ENCODE measurements at regions not wholly inside any gene's neighbourhood (a gene's known extent, or its start where the extent isn't known, plus 50 kb on each side); places are given as distances from the start of the nearest gene placed in this dataset.

- H3K36me3 ChIP-seq (ENCODE audit: control insufficient read depth, insufficient read depth, low read length), result no peaks in the 10 kb centered on the region
- TF ChIP-seq CTCF (IDR thresholded peaks at IDR 0.05), result no peak
- no peak overlapping the region for H2AFZ ChIP-seq
- H3K79me2 ChIP-seq, result no peaks in the 10 kb centered on the region
- H3K9me3 ChIP-seq (ENCODE audit: control insufficient read depth, low read length), result no peaks in the 10 kb centered on the region
- no peak overlapping the region for H3K4me3 ChIP-seq (ENCODE audit: low read depth, low read length)
- H3K4me1 ChIP-seq, result no peaks in the 10 kb centered on the region
- H3K27me3 ChIP-seq (ENCODE audit: control insufficient read depth, insufficient read depth, low read length), result no peaks in the 10 kb centered on the region
- H3K4me2 ChIP-seq (ENCODE audit: low read length), result no peak overlapping the region
- H3K9ac ChIP-seq, result no peak overlapping the region
- no peak overlapping the region for H3K27ac ChIP-seq
Observed at GRCh38 chr10:120997313-120997712, 146.2 kb downstream of the WDR11 start.

- peaks cover 3% of the 10 kb centered on the region for H3K4me1 ChIP-seq
- no peak overlapping the region for H2AFZ ChIP-seq
- H3K79me2 ChIP-seq, result no peaks in the 10 kb centered on the region
- H3K4me3 ChIP-seq (ENCODE audit: low read depth, low read length), result no peak overlapping the region
- H3K4me2 ChIP-seq (ENCODE audit: low read length), result no peak overlapping the region
- H3K27me3 ChIP-seq (ENCODE audit: control insufficient read depth, insufficient read depth, low read length), result no peaks in the 10 kb centered on the region
- H3K36me3 ChIP-seq (ENCODE audit: control insufficient read depth, insufficient read depth, low read length), result no peaks in the 10 kb centered on the region
- no peaks in the 10 kb centered on the region for H3K9me3 ChIP-seq (ENCODE audit: control insufficient read depth, low read length)
- H3K27ac ChIP-seq, result no peak overlapping the region
- no peak for TF ChIP-seq CTCF (IDR thresholded peaks at IDR 0.05)
- H3K9ac ChIP-seq, result no peak overlapping the region
Observed at GRCh38 chr10:120997756-120998155, 146.6 kb downstream of the WDR11 start.

GRCh38 chr10:120998251-120998650, 147.1 kb downstream of the WDR11 start:
- no peak overlapping the region for H3K9ac ChIP-seq
- H3K4me1 ChIP-seq, result peaks cover 6% of the 10 kb centered on the region
- no peaks in the 10 kb centered on the region for H3K9me3 ChIP-seq (ENCODE audit: control insufficient read depth, low read length)
- no peaks in the 10 kb centered on the region for H3K79me2 ChIP-seq
- no peaks in the 10 kb centered on the region for H3K27me3 ChIP-seq (ENCODE audit: control insufficient read depth, insufficient read depth, low read length)
- no peak overlapping the region for H3K4me3 ChIP-seq (ENCODE audit: low read depth, low read length)
- TF ChIP-seq CTCF (IDR thresholded peaks at IDR 0.05), result no peak
- no peak overlapping the region for H3K4me2 ChIP-seq (ENCODE audit: low read length)
- no peaks in the 10 kb centered on the region for H3K36me3 ChIP-seq (ENCODE audit: control insufficient read depth, insufficient read depth, low read length)
- no peak overlapping the region for H3K27ac ChIP-seq
- no peak overlapping the region for H2AFZ ChIP-seq

- Histone ChIP-seq H3K79me2 (no peaks in the 10 kb centered on the region), H3K36me3 (ENCODE audit: control insufficient read depth, insufficient read depth, low read length) (no peaks in the 10 kb centered on the region), H3K27me3 (ENCODE audit: control insufficient read depth, insufficient read depth, low read length) (no peaks in the 10 kb centered on the region), H3K4me2 (ENCODE audit: low read length) (no peak overlapping the region), H3K4me1 (peaks cover 6% of the 10 kb centered on the region), H3K4me3 (ENCODE audit: low read depth, low read length) (no peak overlapping the region), H2AFZ (no peak overlapping the region), H3K9me3 (ENCODE audit: control insufficient read depth, low read length) (no peaks in the 10 kb centered on the region), H3K9ac (no peak overlapping the region), H3K27ac (no peak overlapping the region)
- TF ChIP-seq CTCF (IDR thresholded peaks at IDR 0.05), result no peak
Observed at GRCh38 chr10:120998782-120999285, 147.7 kb downstream of the WDR11 start.

- H3K9me3 ChIP-seq (ENCODE audit: control insufficient read depth, low read length), result no peaks in the 10 kb centered on the region
- no peak for TF ChIP-seq CTCF (IDR thresholded peaks at IDR 0.05)
- no peaks in the 10 kb centered on the region for H3K79me2 ChIP-seq
- no peak overlapping the region for H3K4me2 ChIP-seq (ENCODE audit: low read length)
- no peak overlapping the region for H3K4me3 ChIP-seq (ENCODE audit: low read depth, low read length)
- H3K9ac ChIP-seq, result no peak overlapping the region
- no peak overlapping the region for H2AFZ ChIP-seq
- H3K4me1 ChIP-seq, result peaks cover 6% of the 10 kb centered on the region
- no peak overlapping the region for H3K27ac ChIP-seq
- no peaks in the 10 kb centered on the region for H3K36me3 ChIP-seq (ENCODE audit: control insufficient read depth, insufficient read depth, low read length)
- no peaks in the 10 kb centered on the region for H3K27me3 ChIP-seq (ENCODE audit: control insufficient read depth, insufficient read depth, low read length)
Observed at GRCh38 chr10:120999868-121000267, 148.7 kb downstream of the WDR11 start.
